Right ventricle myocardium inferior (tissue), 1 donor: ENCODE measurements at regions not wholly inside any gene's neighbourhood (a gene's known extent, or its start where the extent isn't known, plus 50 kb on each side); places are given as distances from the start of the nearest gene placed in this dataset.
"Not testable (repeated sequence)": the region's sequence is repeated elsewhere in the genome, so short reads cannot be mapped to it uniquely, and the experiment has no call there.

ENCODE experiments used
- ATAC-seq: fragments of 200-7000 bp; cut with Tn5 transposase; one replicate; pipeline ENCODE4 v1.9.1; 2020; ENCODE audit warnings: mild to moderate bottlenecking, moderate library complexity
- DNase-seq: peaks from one replicate; pipeline ENCODE4 v3.0.0; 2021; ENCODE audit errors: missing footprints
- intact Hi-C: fragments of 100-400 bp; cut with DNase I; formaldehyde crosslinking; loops from one replicate; pipeline ENCODE4 v1.11.0; 2022
- donor health status: DM: no; HTN: yes; CAD: no; lungs with severe emphysema.

- no peak for ATAC-seq
- intact Hi-C loops: no loop called here
- DNase-seq: no peak
These were observed 94.4 kb upstream of the SPATA12 start for GRCh38 chr3:56966104-56966503.

GRCh38 chr3:56962922-56963321 lies 97.5 kb upstream of the SPATA12 start:
- ATAC-seq (no peak), DNase-seq (no peak)
- intact Hi-C loops: no loop called here

GRCh38 chr3:56962206-56962605 lies 98.3 kb upstream of the SPATA12 start:
- intact Hi-C loops: no loop called here
- ATAC-seq (no peak), DNase-seq (no peak)

DNA sequence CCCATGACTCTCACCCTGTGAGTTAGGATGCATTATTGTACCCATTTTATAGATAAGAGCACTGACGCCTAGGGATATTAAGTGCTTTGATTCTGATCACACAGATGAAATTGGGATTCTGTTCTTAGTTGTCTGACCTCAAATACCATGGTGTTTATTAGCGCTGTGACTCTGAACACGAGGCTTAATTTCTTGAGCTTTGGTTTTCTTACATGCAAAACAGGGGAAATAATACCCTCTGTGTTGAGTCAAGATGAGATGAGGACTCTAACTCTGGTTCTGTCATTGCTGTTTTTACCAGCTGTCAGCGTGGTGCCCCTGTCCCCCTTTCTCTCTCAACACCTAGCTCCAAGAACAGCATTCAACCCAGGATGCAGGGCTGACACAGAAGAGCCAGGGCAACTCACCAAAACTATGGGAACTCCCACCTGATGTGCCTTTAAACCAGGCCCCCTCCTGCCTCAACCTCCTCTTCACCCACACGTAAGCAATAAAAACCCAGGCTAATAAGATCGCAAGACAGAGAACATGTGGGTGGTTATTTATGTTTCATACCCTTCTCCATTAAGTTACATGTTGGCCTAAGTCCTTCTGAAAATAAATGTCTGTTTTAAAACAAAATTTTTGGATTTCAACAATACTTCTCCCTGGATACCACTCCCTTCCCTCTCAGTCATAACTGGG lies 100.1 kb upstream of the SPATA12 start:
- ATAC-seq: no peak
- intact Hi-C loops: no loop called here
- DNase-seq: no peak

GRCh38 chr3:56958879-56959278 lies 101.6 kb upstream of the SPATA12 start:
- intact Hi-C loops: no loop called here
- DNase-seq: no peak
- no peak for ATAC-seq

DNA sequence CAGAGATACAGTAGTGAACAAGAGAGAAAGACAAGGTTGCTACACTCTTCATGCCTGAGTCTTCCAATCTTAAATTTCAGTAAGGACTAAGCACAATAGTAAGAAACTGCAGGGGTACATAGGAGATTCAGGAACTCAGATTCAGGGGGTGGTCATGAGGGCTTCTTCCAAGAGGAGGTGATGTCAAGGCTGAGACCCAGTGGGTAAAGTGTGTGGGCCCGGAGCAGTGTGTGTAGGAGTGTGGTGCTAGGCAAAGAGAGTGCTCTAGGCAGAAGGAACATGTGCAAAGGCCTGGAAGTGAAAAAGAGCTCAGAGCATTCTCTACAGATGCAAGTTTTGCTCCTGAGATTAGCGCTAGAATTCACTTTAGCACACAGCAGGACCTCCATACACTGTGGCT lies 102.9 kb upstream of the SPATA12 start:
- intact Hi-C loops: no loop called here
- ATAC-seq: no peak
- no peak for DNase-seq

DNA sequence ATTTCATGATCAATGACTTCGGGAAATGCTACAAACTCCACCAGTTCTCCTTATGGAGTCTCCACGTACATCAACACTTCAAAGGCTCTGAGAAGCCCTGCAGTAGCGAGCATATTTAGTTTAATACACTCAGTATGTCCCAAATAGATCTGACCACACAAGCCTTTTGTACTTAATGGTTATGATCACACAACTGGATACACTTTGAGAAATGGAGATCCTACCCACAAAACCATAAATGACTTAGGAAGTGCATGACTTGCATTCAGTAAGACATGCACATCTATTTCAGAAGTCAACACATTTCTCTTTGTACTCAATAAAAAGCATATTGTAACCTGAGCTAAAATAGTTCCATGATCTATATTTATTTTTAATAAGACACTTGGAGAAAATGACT lies 103.6 kb upstream of the SPATA12 start:
- ATAC-seq (no peak), DNase-seq (no peak)
- intact Hi-C loops: no loop called here

DNA sequence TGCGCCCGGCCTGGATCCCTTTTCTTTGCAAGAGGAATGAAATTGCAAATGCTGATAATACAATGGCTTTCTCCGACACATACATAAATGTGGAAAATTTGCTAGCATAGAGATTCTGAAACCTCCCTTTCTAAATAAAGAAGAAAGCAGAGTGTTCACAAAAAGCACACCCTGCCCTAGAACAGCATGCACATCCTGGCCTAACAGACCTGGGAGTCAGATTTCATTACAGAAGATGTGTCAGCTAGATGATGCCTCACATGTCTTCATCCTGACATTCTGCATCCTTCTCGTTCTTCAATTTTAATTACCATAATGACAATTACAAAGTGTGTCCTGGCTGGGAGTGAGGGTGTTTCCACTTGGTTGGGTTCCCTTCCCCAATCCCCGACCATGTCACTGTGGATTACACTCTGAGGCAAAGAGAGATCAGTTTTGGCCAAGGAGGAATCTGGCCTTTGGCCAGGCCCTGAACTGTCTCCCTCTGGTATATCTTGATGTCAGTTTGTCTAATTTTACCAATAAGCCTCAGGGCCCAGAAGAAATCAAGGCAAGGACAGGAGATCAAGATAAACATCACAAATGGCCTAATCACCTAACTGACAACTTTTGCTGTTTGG lies 104.9 kb upstream of the SPATA12 start:
- intact Hi-C loops: no loop called here
- no peak for ATAC-seq
- DNase-seq: no peak

DNA sequence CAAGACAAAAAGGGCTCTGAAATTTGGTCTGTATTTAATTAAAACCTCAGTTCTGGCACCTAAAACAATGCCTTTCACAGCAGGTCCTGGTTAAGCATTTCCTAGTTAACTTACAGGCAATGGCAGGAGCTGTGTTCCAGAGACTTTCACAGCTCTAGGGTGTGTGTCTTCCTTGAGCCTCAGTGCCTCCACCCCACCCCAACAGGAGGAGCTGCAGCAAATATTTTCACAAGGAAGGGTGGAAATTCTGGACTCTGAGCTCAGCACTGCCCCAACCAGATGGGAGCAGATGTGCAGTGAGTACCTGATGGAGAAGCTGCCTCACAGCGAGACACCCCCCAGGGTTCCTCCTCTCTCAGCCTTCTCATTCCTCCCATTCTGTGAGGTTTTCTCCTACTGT lies 106.3 kb upstream of the SPATA12 start:
- no peak for DNase-seq
- intact Hi-C loops: no loop called here
- no peak for ATAC-seq

DNA sequence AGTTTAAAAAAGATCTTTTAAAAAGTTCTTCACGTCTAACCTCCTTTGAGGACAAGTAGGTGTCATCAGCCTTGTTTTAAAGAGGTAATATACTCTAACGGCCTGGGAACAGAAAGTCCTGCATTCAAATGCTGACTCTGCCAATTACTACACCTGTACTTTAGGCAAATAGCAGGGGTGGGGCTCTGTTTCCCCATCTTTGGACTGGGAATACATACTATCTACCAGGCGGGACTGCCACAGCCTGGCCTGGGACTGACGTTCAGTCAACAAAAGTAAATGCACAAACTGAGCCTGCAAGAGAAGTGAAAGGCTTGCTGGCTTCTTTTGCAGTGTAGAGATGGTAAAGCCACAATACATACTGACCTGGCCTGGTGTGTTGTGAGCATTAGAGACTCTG lies 107.6 kb upstream of the SPATA12 start:
- no peak for ATAC-seq
- intact Hi-C loops: no loop called here
- DNase-seq: no peak

DNA sequence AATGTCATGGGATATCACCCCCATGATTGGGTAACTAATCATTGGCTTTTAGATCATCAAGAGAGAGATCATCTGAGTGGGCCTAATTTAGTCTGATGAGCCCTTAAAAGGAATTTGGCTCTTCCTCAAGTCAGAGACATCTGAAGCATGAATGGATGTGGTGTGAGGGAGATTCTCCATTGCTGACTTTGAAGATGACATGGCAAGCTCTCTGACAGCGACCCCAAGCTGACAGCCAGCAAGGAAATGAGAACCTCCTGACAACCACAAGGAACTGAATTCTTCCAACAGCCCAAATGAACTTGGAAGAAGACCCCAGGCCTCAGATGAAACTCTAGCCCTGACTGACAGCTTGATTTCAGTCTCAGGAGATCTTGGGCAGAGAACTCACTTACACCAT lies 108.4 kb upstream of the SPATA12 start:
- intact Hi-C loops: no loop called here
- ATAC-seq (no peak), DNase-seq (no peak)

GRCh38 chr3:56951366-56951765 lies 109.1 kb upstream of the SPATA12 start:
- DNase-seq (no peak), ATAC-seq (no peak)
- intact Hi-C loops: no loop called here

DNA sequence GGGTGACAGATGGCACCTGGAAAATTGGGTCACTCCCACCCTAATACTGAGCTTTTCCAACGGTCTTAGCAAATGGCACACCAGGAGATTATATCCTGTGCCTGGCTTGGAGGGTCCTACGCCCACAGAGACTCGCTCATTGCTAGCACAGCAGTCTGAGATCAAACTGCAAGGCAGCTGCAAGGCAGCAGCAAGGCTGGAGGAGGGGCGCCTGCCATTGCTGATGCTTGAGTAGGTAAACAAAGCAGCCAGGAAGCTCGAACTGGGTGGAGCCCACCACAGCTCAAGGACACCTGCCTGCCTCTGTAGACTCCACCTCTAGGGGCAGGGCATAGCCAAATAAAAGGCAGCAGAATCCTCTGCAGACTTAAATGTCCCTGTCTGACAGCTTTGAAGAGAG lies 115.1 kb upstream of the SPATA12 start:
- intact Hi-C loops: not testable (repeated sequence)

GRCh38 chr3:56942523-56942922 lies 117.9 kb upstream of the SPATA12 start:
- ATAC-seq: no peak
- intact Hi-C loops: no loop called here
- no peak for DNase-seq

More for the DNA sequence above, 115.1 kb upstream of the SPATA12 start:
- not testable (repeated sequence) for ATAC-seq, DNase-seq

GRCh38 chr3:56940976-56941375 lies 119.5 kb upstream of the SPATA12 start:
- DNase-seq: no peak
- no peak for ATAC-seq
- intact Hi-C loops: no loop called here

GRCh38 chr3:56940321-56940720 lies 120.1 kb upstream of the SPATA12 start:
- no peak for ATAC-seq

DNA sequence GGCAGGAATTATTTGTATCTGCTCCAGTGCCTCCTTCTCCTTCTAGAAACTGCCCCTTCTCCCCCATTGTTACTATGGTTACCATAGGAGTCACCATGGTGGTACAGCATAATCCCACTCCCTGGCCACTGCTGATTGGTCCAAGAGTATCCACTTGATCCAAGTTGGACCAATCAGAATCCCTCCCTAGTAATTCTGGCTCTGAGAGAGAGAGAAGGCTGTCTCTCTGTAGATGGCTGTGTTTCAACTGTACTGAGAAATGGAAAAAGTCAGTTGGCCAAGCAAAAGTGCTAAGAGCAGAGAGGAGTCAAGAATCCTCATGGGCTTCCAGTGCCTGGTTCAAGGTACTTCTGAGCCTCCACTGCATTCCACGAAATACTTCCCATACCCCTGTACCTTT lies 120.6 kb upstream of the SPATA12 start:
- intact Hi-C loops: no loop called here
- no peak for ATAC-seq
- DNase-seq: no peak

More at GRCh38 chr3:56940321-56940720, 120.1 kb upstream of the SPATA12 start:
- intact Hi-C loops: no loop called here
- DNase-seq: no peak

DNA sequence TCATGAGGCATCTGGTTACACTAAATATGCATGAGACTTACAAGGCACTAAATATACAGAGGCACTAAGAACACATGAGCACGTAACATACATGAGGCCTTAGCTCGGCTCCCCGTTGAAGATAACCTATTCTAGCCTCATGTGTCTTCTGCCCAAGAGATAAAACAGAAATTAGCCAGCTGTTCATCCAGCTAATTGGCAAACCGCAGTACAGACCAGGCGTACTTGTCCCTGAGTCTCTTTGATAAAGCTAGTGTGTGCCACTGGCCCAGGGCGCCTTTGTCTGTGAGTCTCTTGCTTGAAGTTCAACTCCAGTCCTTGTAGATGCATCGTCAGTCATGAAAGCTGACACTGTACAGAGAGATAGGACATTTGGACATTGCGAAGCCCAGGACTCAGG lies 121.9 kb upstream of the SPATA12 start:
- DNase-seq (no peak), ATAC-seq (no peak)
- intact Hi-C loops: no loop called here

DNA sequence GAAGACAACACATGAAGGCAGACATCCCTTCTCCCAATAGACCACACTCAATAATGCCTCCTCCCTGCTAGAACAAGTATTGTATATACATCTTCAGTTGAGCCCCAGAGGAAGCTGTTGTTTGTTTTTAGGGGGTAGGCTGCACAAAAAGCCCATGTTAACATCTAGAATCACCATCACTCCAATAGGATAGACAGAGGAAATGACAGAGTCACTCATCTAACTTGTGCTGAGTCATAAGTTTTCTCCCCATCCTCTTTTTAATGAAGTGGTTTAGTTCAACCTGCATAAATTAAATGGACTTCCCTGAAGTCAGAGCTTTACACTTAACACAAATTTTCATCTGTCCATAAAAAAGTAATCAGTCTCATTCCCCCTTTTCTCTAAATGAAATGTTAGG lies 122.9 kb upstream of the SPATA12 start:
- ATAC-seq (no peak), DNase-seq (no peak)
- intact Hi-C loops: no loop called here

GRCh38 chr3:56935811-56936210 lies 124.7 kb upstream of the SPATA12 start:
- DNase-seq (no peak), ATAC-seq (no peak)
- intact Hi-C loops: no loop called here

DNA sequence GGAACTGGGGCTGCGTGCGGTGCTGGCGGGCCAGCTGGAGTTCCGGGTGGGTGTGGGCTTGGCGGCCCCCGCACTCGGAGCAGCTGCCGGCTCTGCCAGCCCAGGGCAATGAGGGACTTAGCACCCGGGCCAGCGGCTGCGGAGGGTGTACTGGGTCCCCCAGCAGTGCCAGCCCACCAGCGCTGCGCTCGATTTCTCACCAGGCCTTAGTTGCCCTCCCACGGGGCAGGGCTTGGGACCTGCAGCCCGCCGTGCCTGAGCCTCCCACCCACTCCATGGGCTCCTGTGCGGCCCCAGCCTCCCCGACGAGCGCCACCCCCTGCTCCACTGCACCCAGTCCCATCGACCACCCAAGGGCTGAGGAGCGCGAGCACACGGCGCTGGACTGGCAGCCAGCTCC lies 126.0 kb upstream of the SPATA12 start:
- DNase-seq, ATAC-seq, intact Hi-C loops: not testable (repeated sequence)
